Esophagus (tissue), 2 donors: ENCODE measurements at regions not wholly inside any gene's neighbourhood (a gene's known extent, or its start where the extent isn't known, plus 50 kb on each side); places are given as distances from the start of the nearest gene placed in this dataset.

Source experiments
- H3K27ac ChIP-seq, 2 donors: one replicate each; pipeline ENCODE4 v1.5.1; 2013; ENCODE audit warnings: low read depth in 2 of 2, mild to moderate bottlenecking in 2 of 2, inconsistent platforms in 1 of 2, low read length in 1 of 2, moderate library complexity in 1 of 2
- H3K27me3 ChIP-seq, 2 donors: one replicate each; pipeline ENCODE4 v1.6.1; 2013; ENCODE audit warnings: low read length in 2 of 2, control low read depth in 1 of 2, mild to moderate bottlenecking in 1 of 2; ENCODE audit not compliant: insufficient read depth in 2 of 2, control insufficient read depth in 1 of 2
- H3K36me3 ChIP-seq, 2 donors: one replicate each; pipeline ENCODE4 v1.6.1; 2013; ENCODE audit warnings: low read length in 1 of 2; ENCODE audit not compliant: control insufficient read depth in 2 of 2, insufficient read depth in 2 of 2
- H3K4me1 ChIP-seq, 2 donors: one replicate each; pipeline ENCODE4 v1.6.1; 2013; ENCODE audit warnings: low read length in 1 of 2; ENCODE audit not compliant: control insufficient read depth in 2 of 2, insufficient read depth in 2 of 2
- H3K4me3 ChIP-seq, 2 donors: one replicate each; pipeline ENCODE4 v1.5.1; 2013; ENCODE audit warnings: low read length in 2 of 2, mild to moderate bottlenecking in 2 of 2, low read depth in 1 of 2, moderate library complexity in 1 of 2
- H3K9me3 ChIP-seq, 2 donors: one replicate each; pipeline ENCODE4 v1.6.1; 2013; ENCODE audit warnings: mild to moderate bottlenecking in 2 of 2, low read depth in 1 of 2, low read length in 1 of 2, moderate library complexity in 1 of 2; ENCODE audit not compliant: control insufficient read depth in 2 of 2, insufficient read depth in 1 of 2
- whole genome bisulfite sequencing, 2 donors: extraction: QIAGEN DNeasy Blood & Tissue Kit; methylation state at CpG; one replicate each; pipeline ENCODE4 v1.1.7; 2013; 5-methylcytosine and 5-hydroxymethylcytosine counted together
- donor health status: healthy with polysubstance abuse.
- donor health status: Bipolar disorder and iron deficiency.

DNA sequence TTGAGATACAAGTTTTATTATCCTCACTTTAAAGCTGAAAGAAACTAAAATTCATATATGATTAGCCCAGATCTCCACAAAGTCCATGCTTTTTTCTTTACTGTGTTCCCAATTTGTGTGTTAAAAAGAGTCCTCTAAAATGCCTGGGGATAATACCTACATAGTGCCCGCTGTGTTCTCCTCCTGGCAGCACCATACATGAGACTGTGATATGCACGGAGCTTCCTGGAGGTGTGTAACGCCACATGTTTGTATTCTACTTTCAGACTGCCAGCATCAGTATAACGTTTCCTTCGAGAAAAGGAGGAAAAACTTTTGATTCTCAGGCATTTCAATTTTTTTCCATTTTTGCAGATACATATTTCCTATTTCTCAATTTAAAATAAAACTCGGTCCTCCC, 273.3 kb upstream of the TGFBR2 start:
- WGBS, 2 donors = 86 to 91% methylated on average over 6 of the region's 6 CpGs
- H3K9me3 ChIP-seq = no peaks in the 10 kb centered on the region
- H3K27ac ChIP-seq = no peak overlapping the region
- no peaks in the 10 kb centered on the region for H3K27me3 ChIP-seq
- no peak overlapping the region for H3K4me3 ChIP-seq
- no peaks in the 10 kb centered on the region for H3K4me1 ChIP-seq
- H3K36me3 ChIP-seq = no peaks in the 10 kb centered on the region

- no peaks in the 10 kb centered on the region for H3K27me3 ChIP-seq
- 85% methylated on average over 1 of the region's 1 CpG for WGBS, 2 donors
- H3K27ac ChIP-seq = no peak overlapping the region
- H3K4me3 ChIP-seq = no peak overlapping the region
- no peaks in the 10 kb centered on the region for H3K9me3 ChIP-seq
- no peaks in the 10 kb centered on the region for H3K36me3 ChIP-seq
- no peaks in the 10 kb centered on the region for H3K4me1 ChIP-seq
Observed at GRCh38 chr3:30333903-30334302, 272.5 kb upstream of the TGFBR2 start.

GRCh38 chr3:30340500-30340899, 265.9 kb upstream of the TGFBR2 start:
- no peak overlapping the region for H3K27ac ChIP-seq
- no peak overlapping the region for H3K4me3 ChIP-seq
- no peaks in the 10 kb centered on the region for H3K36me3 ChIP-seq
- no peaks in the 10 kb centered on the region for H3K9me3 ChIP-seq
- H3K4me1 ChIP-seq = no peaks in the 10 kb centered on the region
- 58 to 79% methylated on average over 2 of the region's 2 CpGs for WGBS, 2 donors
- no peaks in the 10 kb centered on the region for H3K27me3 ChIP-seq

DNA sequence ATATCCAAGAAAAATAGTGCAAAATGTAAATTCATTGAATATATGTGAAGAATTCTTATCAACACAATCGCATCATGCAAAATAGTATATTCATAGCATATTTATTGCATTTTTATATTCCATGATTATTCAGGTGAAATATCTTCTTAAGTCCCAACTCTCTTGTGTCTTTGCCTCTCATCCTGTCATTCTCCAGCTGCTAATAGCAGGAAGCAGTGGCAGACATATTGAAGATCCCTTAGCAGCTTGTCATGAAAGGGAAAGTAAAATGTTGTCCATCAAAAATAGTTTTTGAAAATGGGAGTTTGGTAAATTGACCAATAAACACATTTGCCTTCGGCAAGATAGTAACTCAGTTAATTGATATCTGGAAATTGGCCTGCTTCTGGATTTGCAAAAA, 265.3 kb upstream of the TGFBR2 start:
- Histone ChIP-seq H3K27ac (no peak overlapping the region), H3K36me3 (no peaks in the 10 kb centered on the region), H3K27me3 (no peaks in the 10 kb centered on the region), H3K9me3 (no peaks in the 10 kb centered on the region), H3K4me3 (no peak overlapping the region), H3K4me1 (no peaks in the 10 kb centered on the region)
- WGBS, 2 donors = 76 to 77% methylated on average over 2 of the region's 2 CpGs

DNA sequence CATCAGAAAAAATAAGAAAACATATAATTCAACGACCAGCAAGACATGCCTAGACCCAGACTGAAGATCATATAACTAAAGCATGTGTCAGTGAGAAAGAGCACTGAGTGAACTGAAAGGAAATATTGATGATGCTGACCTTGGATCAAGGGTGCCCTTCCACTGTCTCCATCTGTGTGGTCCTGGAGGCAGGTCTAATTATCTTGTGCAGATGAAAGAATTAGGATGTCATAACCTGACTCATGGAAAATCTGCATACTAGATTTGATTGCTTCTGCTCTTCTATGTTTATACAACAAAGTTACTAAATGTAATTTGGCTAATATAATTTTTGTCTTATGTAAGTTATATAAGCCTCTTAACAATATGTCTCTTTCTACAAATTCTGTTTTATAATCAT, 264.6 kb upstream of the TGFBR2 start:
- Histone ChIP-seq H3K27me3 (no peaks in the 10 kb centered on the region), H3K9me3 (no peaks in the 10 kb centered on the region), H3K4me3 (no peak overlapping the region), H3K36me3 (no peaks in the 10 kb centered on the region), H3K4me1 (peaks cover 0 to 2% of the 10 kb centered on the region in 2 donors), H3K27ac (peak overlapping the region in 1 of 2 donors; percentile 42)
- WGBS, 2 donors = 42 to 49% methylated on average over 1 of the region's 1 CpG

GRCh38 chr3:30342318-30343060, 263.9 kb upstream of the TGFBR2 start:
- H3K27me3 ChIP-seq = no peaks in the 10 kb centered on the region
- H3K9me3 ChIP-seq = no peaks in the 10 kb centered on the region
- peak overlapping the region in 1 of 2 donors; percentile 11 for H3K27ac ChIP-seq
- peaks cover 0 to 2% of the 10 kb centered on the region in 2 donors for H3K4me1 ChIP-seq
- no peaks in the 10 kb centered on the region for H3K36me3 ChIP-seq
- WGBS, 2 donors = 37 to 49% methylated on average over 6 of the region's 6 CpGs
- no peak overlapping the region for H3K4me3 ChIP-seq

DNA sequence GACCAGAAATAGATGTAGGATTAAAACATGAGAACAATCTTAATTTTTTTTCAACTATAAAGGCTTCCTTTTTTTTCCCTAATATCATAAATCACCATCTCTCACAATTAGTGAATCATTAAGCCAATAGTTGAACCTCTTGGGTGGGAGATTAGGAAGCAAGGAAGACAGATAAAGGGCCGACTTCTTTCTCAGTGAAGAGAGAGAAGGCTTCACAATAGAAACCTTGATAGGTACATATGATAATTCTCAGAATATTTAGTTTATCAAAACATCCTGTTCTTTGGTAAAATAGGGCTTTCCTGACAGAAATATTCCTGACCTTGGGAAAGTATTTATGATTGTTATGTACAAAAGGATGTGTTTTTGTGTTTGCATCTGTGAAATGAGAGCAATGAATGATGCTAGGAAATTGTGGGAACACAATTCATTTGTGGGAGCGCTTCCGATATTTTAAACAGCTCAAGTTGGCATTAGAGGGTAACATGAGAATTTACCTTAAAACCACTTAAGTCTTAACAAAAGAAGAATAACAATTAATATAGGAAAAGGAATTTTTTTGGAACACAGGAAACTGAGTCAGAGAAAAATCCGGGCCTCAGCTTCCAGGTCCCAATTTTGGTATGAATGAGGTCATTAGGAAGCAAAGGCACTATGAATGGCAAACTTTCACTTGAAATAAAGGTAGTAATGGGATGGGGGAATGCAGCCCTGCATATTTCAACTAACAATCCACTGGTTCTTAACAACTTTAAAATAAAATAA, 263.2 kb upstream of the TGFBR2 start:
- Histone ChIP-seq H3K4me3 (no peak overlapping the region), H3K27ac (no peak overlapping the region), H3K27me3 (no peaks in the 10 kb centered on the region), H3K36me3 (no peaks in the 10 kb centered on the region), H3K4me1 (peaks cover 0 to 2% of the 10 kb centered on the region in 2 donors), H3K9me3 (no peaks in the 10 kb centered on the region)
- WGBS, 2 donors = 68 to 72% methylated on average over 4 of the region's 4 CpGs

GRCh38 chr3:30343861-30344260, 262.5 kb upstream of the TGFBR2 start:
- H3K4me1 ChIP-seq = peaks cover 0 to 2% of the 10 kb centered on the region in 2 donors
- no peaks in the 10 kb centered on the region for H3K27me3 ChIP-seq
- no peaks in the 10 kb centered on the region for H3K36me3 ChIP-seq
- H3K9me3 ChIP-seq = no peaks in the 10 kb centered on the region
- no peak overlapping the region for H3K27ac ChIP-seq
- 75 to 82% methylated on average over 1 of the region's 1 CpG for WGBS, 2 donors
- no peak overlapping the region for H3K4me3 ChIP-seq

DNA sequence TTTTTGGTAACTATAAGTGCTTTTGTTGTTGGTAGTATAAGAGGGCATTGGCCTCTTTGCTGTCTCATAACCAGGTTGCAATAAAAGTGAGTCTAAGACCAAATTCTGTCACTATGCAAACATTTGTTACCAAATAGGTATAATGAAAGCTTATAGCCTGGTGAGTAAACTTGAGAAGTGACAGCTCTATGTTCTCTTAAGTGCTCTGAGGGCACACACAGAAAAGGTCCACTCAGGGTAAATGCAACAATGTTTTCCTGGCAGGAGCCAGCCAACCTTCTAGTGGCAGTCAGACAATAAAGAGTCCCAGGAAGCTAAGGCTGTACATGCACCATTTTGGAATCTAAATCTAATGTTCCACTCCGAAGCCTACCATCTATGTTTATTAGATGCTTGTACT, 262.1 kb upstream of the TGFBR2 start:
- 96 to 100% methylated on average over 1 of the region's 1 CpG for WGBS, 2 donors

GRCh38 chr3:30346933-30347320, 259.5 kb upstream of the TGFBR2 start:
- H3K9me3 ChIP-seq = no peaks in the 10 kb centered on the region
- no peak overlapping the region for H3K27ac ChIP-seq
- H3K4me1 ChIP-seq = peaks cover 0 to 2% of the 10 kb centered on the region in 2 donors
- H3K27me3 ChIP-seq = no peaks in the 10 kb centered on the region
- H3K36me3 ChIP-seq = no peaks in the 10 kb centered on the region
- no peak overlapping the region for H3K4me3 ChIP-seq

More for the DNA sequence above, 262.1 kb upstream of the TGFBR2 start:
- H3K36me3 ChIP-seq = no peaks in the 10 kb centered on the region
- H3K27me3 ChIP-seq = no peaks in the 10 kb centered on the region
- no peak overlapping the region for H3K4me3 ChIP-seq
- peak overlapping the region in 1 of 2 donors; percentile 3 for H3K27ac ChIP-seq
- H3K9me3 ChIP-seq = no peaks in the 10 kb centered on the region
- peaks cover 0 to 2% of the 10 kb centered on the region in 2 donors for H3K4me1 ChIP-seq
